ENCODE measurements at regions not wholly inside any gene's neighbourhood (a gene's known extent, or its start where the extent isn't known, plus 50 kb on each side); places are given as distances from the start of the nearest gene placed in this dataset.
"Not testable (repeated sequence)": the region's sequence is repeated elsewhere in the genome, so short reads cannot be mapped to it uniquely, and the experiment has no call there.

GRCh38 chr14:86935241-86935885 lies 1057.6 kb downstream of the GALC start:
- CTCF ChIA-PET: no interaction called here
- POLR2A ChIA-PET: no interaction called here
- intact Hi-C loops (cut with DNase I, micrococcal nuclease): no loop called here
- Mint-ChIP-seq H3K27ac (no peak overlapping the region), H3K4me1 (no peaks in the 10 kb centered on the region), H3K27me3 (no peaks in the 10 kb centered on the region), H3K9me3 (ENCODE audit: low read depth) (no peaks in the 10 kb centered on the region), H3K4me3 (no peak overlapping the region), H3K36me3 (ENCODE audit: low read depth) (no peaks in the 10 kb centered on the region)
- ATAC-seq (no peak), DNase-seq (no peak)

- no peaks in the 10 kb centered on the region for H3K27me3 Mint-ChIP-seq
- POLR2A ChIA-PET: no interaction called here
- intact Hi-C loops (cut with DNase I, micrococcal nuclease): no loop called here
These were observed 1058.9 kb downstream of the GALC start for GRCh38 chr14:86933958-86934595.

GRCh38 chr14:86933460-86933859 lies 1059.5 kb downstream of the GALC start:
- Mint-ChIP-seq H3K4me1 (no peaks in the 10 kb centered on the region), H3K9me3 (ENCODE audit: low read depth) (no peaks in the 10 kb centered on the region), H3K36me3 (ENCODE audit: low read depth) (no peaks in the 10 kb centered on the region), H3K4me3 (no peak overlapping the region), H3K27me3 (no peaks in the 10 kb centered on the region), H3K27ac (no peak overlapping the region)
- intact Hi-C loops (cut with DNase I, micrococcal nuclease): no loop called here
- POLR2A ChIA-PET: no interaction called here
- DNase-seq (no peak), ATAC-seq (no peak)
- CTCF ChIA-PET: no interaction called here

More at GRCh38 chr14:86933958-86934595, 1058.9 kb downstream of the GALC start:
- Mint-ChIP-seq H3K4me3 (no peak overlapping the region), H3K9me3 (ENCODE audit: low read depth) (no peaks in the 10 kb centered on the region), H3K4me1 (no peaks in the 10 kb centered on the region), H3K27ac (no peak overlapping the region), H3K36me3 (ENCODE audit: low read depth) (no peaks in the 10 kb centered on the region)
- ATAC-seq (no peak), DNase-seq (no peak)
- CTCF ChIA-PET: no interaction called here

DNA sequence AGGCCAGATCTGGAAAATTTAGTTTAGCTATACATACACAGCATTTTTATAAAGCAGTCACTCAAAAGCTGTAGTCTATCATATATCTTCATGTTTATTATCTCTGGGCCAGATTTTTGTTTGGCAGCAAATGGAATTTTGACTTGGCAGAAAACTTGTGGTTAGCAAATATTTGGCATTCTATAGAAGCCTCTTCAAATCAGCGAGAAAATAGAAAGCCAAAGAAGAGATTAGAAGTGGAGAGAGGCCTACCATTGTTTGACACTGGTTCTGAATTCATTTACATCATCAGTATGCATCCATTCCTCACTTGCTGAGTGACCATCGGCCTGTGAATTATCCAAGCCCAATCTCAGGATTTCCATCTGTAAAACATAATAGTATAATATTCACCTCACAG lies 1077.6 kb downstream of the GALC start:
- H3K27ac Mint-ChIP-seq: no peak overlapping the region
- no peaks in the 10 kb centered on the region for H3K9me3 Mint-ChIP-seq (ENCODE audit: low read depth)
- no peaks in the 10 kb centered on the region for H3K36me3 Mint-ChIP-seq (ENCODE audit: low read depth)
- DNase-seq: no peak
- ChIA-PET CTCF (interaction anchor here (1.1 kb wide), 1 partner anchor 11 kb away, joined by 4 read pairs; no protein-coding TSS in a partner anchor), POLR2A (no interaction called here)
- H3K4me1 Mint-ChIP-seq: no peaks in the 10 kb centered on the region
- intact Hi-C loops (cut with DNase I, micrococcal nuclease): no loop called here
- ATAC-seq: no peak
- H3K4me3 Mint-ChIP-seq: no peak overlapping the region
- H3K27me3 Mint-ChIP-seq: no peaks in the 10 kb centered on the region

GRCh38 chr14:86912709-86913108 lies 1080.3 kb downstream of the GALC start:
- Mint-ChIP-seq H3K36me3 (ENCODE audit: low read depth) (no peaks in the 10 kb centered on the region), H3K27ac (no peak overlapping the region), H3K4me1 (no peaks in the 10 kb centered on the region), H3K9me3 (ENCODE audit: low read depth) (no peaks in the 10 kb centered on the region), H3K4me3 (no peak overlapping the region), H3K27me3 (no peaks in the 10 kb centered on the region)
- no peak for ATAC-seq
- intact Hi-C loops (cut with DNase I, micrococcal nuclease): no loop called here
- ChIA-PET POLR2A (no interaction called here), CTCF (no interaction called here)
- DNase-seq: no peak

DNA sequence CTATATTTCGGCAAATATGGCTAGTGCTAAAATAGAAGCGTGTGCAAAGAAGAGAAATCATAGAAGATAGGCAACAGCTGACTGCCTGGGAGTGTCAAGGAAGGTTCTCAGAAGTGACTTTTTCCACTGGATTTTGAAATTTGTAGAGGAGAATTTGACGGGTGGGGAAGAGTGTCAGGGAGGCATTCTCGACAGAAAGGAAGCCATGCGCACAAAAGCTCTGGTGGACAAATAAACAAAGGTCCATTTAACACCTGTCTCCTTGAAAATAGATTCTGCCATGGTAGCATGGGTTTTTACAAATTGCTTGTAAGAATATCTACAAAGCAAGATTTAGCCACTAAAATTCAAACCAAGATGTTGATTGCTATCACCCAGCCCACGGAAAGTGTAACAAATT lies 1081.5 kb downstream of the GALC start:
- ATAC-seq (no peak), DNase-seq (no peak)
- Mint-ChIP-seq H3K36me3 (ENCODE audit: low read depth) (no peaks in the 10 kb centered on the region), H3K4me1 (no peaks in the 10 kb centered on the region), H3K4me3 (no peak overlapping the region), H3K27ac (no peak overlapping the region), H3K9me3 (ENCODE audit: low read depth) (no peaks in the 10 kb centered on the region), H3K27me3 (no peaks in the 10 kb centered on the region)
- intact Hi-C loops (cut with DNase I, micrococcal nuclease): no loop called here
- POLR2A ChIA-PET: no interaction called here
- CTCF ChIA-PET: no interaction called here

GRCh38 chr14:86905386-86905926 lies 1087.5 kb downstream of the GALC start:
- H3K4me1 Mint-ChIP-seq; H3K9me3 Mint-ChIP-seq (ENCODE audit: low read depth); intact Hi-C loops (cut with DNase I, micrococcal nuclease); H3K27me3 Mint-ChIP-seq; H3K36me3 Mint-ChIP-seq (ENCODE audit: low read depth); H3K4me3 Mint-ChIP-seq; POLR2A ChIA-PET; H3K27ac Mint-ChIP-seq; ATAC-seq; DNase-seq: not testable (repeated sequence)
- CTCF ChIA-PET: interaction anchor here (0.6 to 0.7 kb wide), 2 partner anchors 10 to 1163 kb away, joined by 4 read pairs; no protein-coding TSS in a partner anchor

DNA sequence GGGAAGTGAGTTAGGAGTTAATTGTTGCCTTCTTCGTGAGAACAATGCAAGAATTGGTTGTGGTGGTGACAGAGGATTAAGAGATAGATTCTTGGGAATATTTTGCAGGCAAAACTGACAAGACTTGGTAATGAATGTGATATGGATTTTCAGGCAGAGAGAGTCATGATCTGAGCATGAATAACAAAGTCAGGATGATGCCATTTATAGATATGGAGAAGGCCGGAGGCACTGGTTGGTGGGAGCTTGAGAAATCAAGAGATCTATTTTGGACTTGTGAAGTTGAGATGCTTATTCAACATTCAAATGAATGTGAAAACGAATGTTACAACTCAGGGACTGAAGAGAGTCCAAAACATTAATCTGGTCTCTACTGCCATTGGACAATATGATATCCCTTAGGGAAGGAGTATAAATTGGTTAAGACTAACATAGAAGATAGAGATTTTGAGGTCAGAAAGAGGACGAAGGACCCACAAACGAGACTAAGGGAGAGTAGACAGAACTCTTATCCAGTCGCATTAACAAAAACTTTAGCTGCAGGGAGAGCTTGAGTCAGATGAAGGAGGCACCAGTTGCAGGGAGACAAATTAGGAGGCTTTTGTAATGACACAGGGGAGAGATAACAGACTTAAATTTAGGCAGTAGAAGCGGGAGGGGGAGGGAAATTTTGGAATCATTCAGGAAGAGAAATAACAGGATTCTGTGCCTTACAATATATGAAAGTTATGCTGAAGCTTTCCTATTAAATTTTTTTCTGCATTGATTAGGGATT lies 1090.6 kb downstream of the GALC start:
- Mint-ChIP-seq H3K36me3 (ENCODE audit: low read depth) (no peaks in the 10 kb centered on the region), H3K27ac (no peak overlapping the region), H3K4me3 (no peak overlapping the region), H3K9me3 (ENCODE audit: low read depth) (no peaks in the 10 kb centered on the region), H3K27me3 (no peaks in the 10 kb centered on the region), H3K4me1 (no peaks in the 10 kb centered on the region)
- DNase-seq (no peak), ATAC-seq (no peak)
- POLR2A ChIA-PET: no interaction called here
- intact Hi-C loops (cut with DNase I, micrococcal nuclease): loop anchor here in 1 of 2 experiments (5.0 kb wide), 1 partner anchor 440 kb away; no protein-coding TSS in a partner anchor
- CTCF ChIA-PET: interaction anchor here (0.6 kb wide), 1 partner anchor 49 kb away, joined by 4 read pairs; no protein-coding TSS in a partner anchor

- POLR2A ChIA-PET: no interaction called here
- Mint-ChIP-seq H3K27me3 (no peaks in the 10 kb centered on the region), H3K27ac (no peak overlapping the region), H3K4me1 (no peaks in the 10 kb centered on the region), H3K4me3 (no peak overlapping the region), H3K36me3 (ENCODE audit: low read depth) (no peaks in the 10 kb centered on the region), H3K9me3 (ENCODE audit: low read depth) (no peaks in the 10 kb centered on the region)
- ATAC-seq (no peak), DNase-seq (no peak)
- intact Hi-C loops (cut with DNase I, micrococcal nuclease): no loop called here
- CTCF ChIA-PET: no interaction called here
These were observed 1095.1 kb downstream of the GALC start for GRCh38 chr14:86897704-86898513.

GRCh38 chr14:86897224-86897623 lies 1095.8 kb downstream of the GALC start:
- Mint-ChIP-seq H3K27ac (no peak overlapping the region), H3K27me3 (no peaks in the 10 kb centered on the region), H3K4me1 (no peaks in the 10 kb centered on the region), H3K9me3 (ENCODE audit: low read depth) (no peaks in the 10 kb centered on the region), H3K4me3 (no peak overlapping the region), H3K36me3 (ENCODE audit: low read depth) (no peaks in the 10 kb centered on the region)
- CTCF ChIA-PET: no interaction called here
- DNase-seq (no peak), ATAC-seq (no peak)
- intact Hi-C loops (cut with DNase I, micrococcal nuclease): no loop called here
- POLR2A ChIA-PET: no interaction called here

- Mint-ChIP-seq H3K36me3 (ENCODE audit: low read depth) (no peaks in the 10 kb centered on the region), H3K4me1 (no peaks in the 10 kb centered on the region), H3K27ac (no peak overlapping the region), H3K4me3 (no peak overlapping the region), H3K9me3 (ENCODE audit: low read depth) (no peaks in the 10 kb centered on the region), H3K27me3 (no peaks in the 10 kb centered on the region)
- ATAC-seq (no peak), DNase-seq (no peak)
- ChIA-PET CTCF (no interaction called here), POLR2A (no interaction called here)
- intact Hi-C loops (cut with DNase I, micrococcal nuclease): no loop called here
These were observed 1096.3 kb downstream of the GALC start for GRCh38 chr14:86896701-86897100.
